IPS DF 6.9 (cell line): ENCODE measurements at regions not wholly inside any gene's neighbourhood (a gene's known extent, or its start where the extent isn't known, plus 50 kb on each side); places are given as distances from the start of the nearest gene placed in this dataset.

Experiments used
- DNase-seq: peaks from one replicate; pipeline ENCODE4 v3.0.0-alpha.2; 2013; ENCODE audit warnings: low read depth, low spot score
- H3K27ac ChIP-seq: one replicate; pipeline ENCODE4 v1.5.1; 2013; ENCODE audit warnings: low read length, control low read depth
- H3K27me3 ChIP-seq: 2 replicates; pipeline ENCODE4 v1.6.1; 2013; ENCODE audit warnings: mild to moderate bottlenecking, low read length; ENCODE audit not compliant: control insufficient read depth, insufficient read depth
- H3K36me3 ChIP-seq: 2 replicates; pipeline ENCODE4 v1.6.1; 2013; ENCODE audit warnings: low read length; ENCODE audit not compliant: control insufficient read depth, insufficient read depth
- H3K4me1 ChIP-seq: 2 replicates; pipeline ENCODE4 v1.6.1; 2013; ENCODE audit warnings: low read length; ENCODE audit not compliant: control insufficient read depth, insufficient read depth
- H3K4me3 ChIP-seq: 2 replicates; pipeline ENCODE4 v1.5.1; 2013; ENCODE audit warnings: mild to moderate bottlenecking, low read length
- H3K9me3 ChIP-seq: 2 replicates; pipeline ENCODE4 v1.6.1; 2013; ENCODE audit warnings: low read length, inconsistent platforms; ENCODE audit not compliant: control insufficient read depth, insufficient read depth
- WGBS: extraction: QIAGEN DNeasy Blood & Tissue Kit; methylation state at CpG from one replicate; pipeline ENCODE4 v1.1.7; 2013; ENCODE audit warnings: mixed read lengths, missing lambda C conversion rate; ENCODE audit not compliant: insufficient read length, insufficient coverage; 5-methylcytosine and 5-hydroxymethylcytosine counted together

- no peaks in the 10 kb centered on the region for H3K4me1 ChIP-seq
- no peaks in the 10 kb centered on the region for H3K36me3 ChIP-seq
- H3K4me3 ChIP-seq: no peak overlapping the region
- no peaks in the 10 kb centered on the region for H3K27me3 ChIP-seq
- no peaks in the 10 kb centered on the region for H3K9me3 ChIP-seq
- no peak overlapping the region for H3K27ac ChIP-seq
- WGBS: no CpG with 5 or more reads among the region's 1 CpG
- no peak for DNase-seq
Observed at GRCh38 chr16:76214856-76215255, 62.3 kb upstream of the CNTNAP4 start.

- H3K4me1 ChIP-seq: no peaks in the 10 kb centered on the region
- no peak overlapping the region for H3K4me3 ChIP-seq
- H3K36me3 ChIP-seq: no peaks in the 10 kb centered on the region
- DNase-seq: no peak
- no peaks in the 10 kb centered on the region for H3K9me3 ChIP-seq
- no CpG with 5 or more reads among the region's 3 CpGs for WGBS
- no peak overlapping the region for H3K27ac ChIP-seq
- peaks cover 3% of the 10 kb centered on the region; the same call in 1 of the 2 replicates for H3K27me3 ChIP-seq
Observed at GRCh38 chr16:76222087-76222486, 55.1 kb upstream of the CNTNAP4 start.

GRCh38 chr16:76222853-76223252 lies 54.3 kb upstream of the CNTNAP4 start:
- Histone ChIP-seq H3K27ac (no peak overlapping the region), H3K9me3 (no peaks in the 10 kb centered on the region), H3K36me3 (no peaks in the 10 kb centered on the region), H3K27me3 (peaks cover 3% of the 10 kb centered on the region; the same call in 1 of the 2 replicates), H3K4me3 (no peak overlapping the region), H3K4me1 (no peaks in the 10 kb centered on the region)
- DNase-seq: no peak
- no CpG with 5 or more reads among the region's 2 CpGs for WGBS

GRCh38 chr16:76226011-76226410 lies 51.2 kb upstream of the CNTNAP4 start:
- H3K36me3 ChIP-seq: no peaks in the 10 kb centered on the region
- peaks cover 3% of the 10 kb centered on the region; the same call in 1 of the 2 replicates for H3K27me3 ChIP-seq
- no peaks in the 10 kb centered on the region for H3K9me3 ChIP-seq
- no peak overlapping the region for H3K27ac ChIP-seq
- no peak for DNase-seq
- no peak overlapping the region for H3K4me3 ChIP-seq
- no peaks in the 10 kb centered on the region for H3K4me1 ChIP-seq
- WGBS: no CpG with 5 or more reads among the region's 14 CpGs

- H3K27ac ChIP-seq: no peak overlapping the region
- H3K4me3 ChIP-seq: no peak overlapping the region
- no peak for DNase-seq
- WGBS: no CpG with 5 or more reads among the region's 3 CpGs
- no peaks in the 10 kb centered on the region for H3K36me3 ChIP-seq
- peaks cover 3% of the 10 kb centered on the region; the same call in 1 of the 2 replicates for H3K27me3 ChIP-seq
- no peaks in the 10 kb centered on the region for H3K9me3 ChIP-seq
- no peaks in the 10 kb centered on the region for H3K4me1 ChIP-seq
Observed at GRCh38 chr16:76226481-76226880, 50.7 kb upstream of the CNTNAP4 start.
